ENCODE measurements at regions not wholly inside any gene's neighbourhood (a gene's known extent, or its start where the extent isn't known, plus 50 kb on each side); places are given as distances from the start of the nearest gene placed in this dataset.

- Histone ChIP-seq H3K79me1 (ENCODE audit: insufficient read depth, low read depth, low read length, poor library complexity, severe bottlenecking) (no peaks in the 10 kb centered on the region), H3K79me2 (ENCODE audit: insufficient read depth, low read length) (peaks cover 14% of the 10 kb centered on the region; the same call in 1 of the 2 replicates), H3K18ac (ENCODE audit: insufficient read length, low read depth, low read length) (peak overlapping the region; percentile 80), H4K91ac (ENCODE audit: insufficient read length, low read depth, low read length) (no peak overlapping the region), H4K5ac (ENCODE audit: insufficient read length, low read depth, low read length) (peak overlapping the region; percentile 70), H2BK120ac (ENCODE audit: low read depth, low read length, poor library complexity, severe bottlenecking) (no peak overlapping the region), H3K9me3 (ENCODE audit: control insufficient read depth, low read depth, low read length) (no peaks in the 10 kb centered on the region), H3K23me2 (ENCODE audit: insufficient read length, low read depth, low read length, poor library complexity, severe bottlenecking) (no peaks in the 10 kb centered on the region), H3K4me2 (ENCODE audit: insufficient read depth, insufficient read length, low read length) (no peak overlapping the region), H3K56ac (ENCODE audit: insufficient read length, low read depth, low read length) (no peak overlapping the region), H2AK5ac (ENCODE audit: insufficient read length, low read length) (no peak overlapping the region), H3K9ac (ENCODE audit: extremely low read depth, insufficient read length, low read length) (no peak overlapping the region), H2AFZ (ENCODE audit: low read length) (no peak overlapping the region), H2BK20ac (ENCODE audit: low read depth, low read length, poor library complexity, severe bottlenecking) (no peak overlapping the region), H4K20me1 (ENCODE audit: control insufficient read depth, insufficient read depth, insufficient read length) (no peaks in the 10 kb centered on the region), H3K14ac (ENCODE audit: insufficient read depth, low read length) (no peak overlapping the region), H2BK12ac (ENCODE audit: insufficient read length, low read depth, low read length) (peak overlapping the region; percentile 67), H3K27ac (ENCODE audit: insufficient read length, low read depth, low read length) (peak overlapping the region; percentile 62), H3T11ph (ENCODE audit: low read length) (no peak overlapping the region), H3K4ac (ENCODE audit: low read depth, low read length) (no peak overlapping the region), H3K27me3 (ENCODE audit: insufficient read depth, low read length) (no peaks in the 10 kb centered on the region), H4K8ac (replicated peaks; ENCODE audit: insufficient read length, low read depth, low read length) (no peak overlapping the region), H3K4me1 (ENCODE audit: insufficient read depth, low read length) (peaks cover 3% of the 10 kb centered on the region), H3K23ac (ENCODE audit: insufficient read length, low read depth, low read length) (no peak overlapping the region), H2BK15ac (ENCODE audit: low read depth, low read length) (no peak overlapping the region), H2BK5ac (ENCODE audit: insufficient read length, low read length) (peak overlapping the region; percentile 89)
- peaks cover 37 to 38% of the 10 kb centered on the region in 2 experiments for H3K4me1 Mint-ChIP-seq
- H3K4me3 Mint-ChIP-seq: no peak overlapping the region; a peak in 1 of 5 replicates
- H3K9me3 Mint-ChIP-seq: peaks cover 0 to 4% of the 10 kb centered on the region in 2 experiments; a peak in 3 of 5 replicates
- DNase-seq: no peak
- no peak for TF ChIP-seq CTCF (conservative IDR thresholded peaks at IDR 0.05)
- H3K27me3 Mint-ChIP-seq (ENCODE audit: low read depth): no peaks in the 10 kb centered on the region
- WGBS (ENCODE audit: extremely low coverage, insufficient read length, low lambda C conversion rate): no CpG with 5 or more reads among the region's 8 CpGs
- peaks cover 4 to 14% (median 9%) of the 10 kb centered on the region in 3 experiments; a peak in 6 of 7 replicates for H3K36me3 Mint-ChIP-seq (ENCODE audit: insufficient read depth in 1 of 3, low read depth in 3 of 3)
- H3K27ac Mint-ChIP-seq: peak overlapping the region; percentile 5 to 84 (median 73)
These were observed 222.4 kb upstream of the JARID2 start for GRCh38 chr6:15023448-15023847.
